Naive B cell (primary cell): ENCODE measurements at regions not wholly inside any gene's neighbourhood (a gene's known extent, or its start where the extent isn't known, plus 50 kb on each side); places are given as distances from the start of the nearest gene placed in this dataset.

Source experiments
- ATAC-seq, 2 donors: fragments of 150-1000 bp; cut with Tn5 transposase; 2 replicates each; pipeline ENCODE4 v1.10.0; 2021; ENCODE audit warnings: low read depth in 2 of 2, mild to moderate bottlenecking in 2 of 2, moderate library complexity in 2 of 2
- DNase-seq: peaks from one replicate; pipeline ENCODE4 v3.0.0; 2022
- H3K27ac Mint-ChIP-seq, 6 donors: one replicate each; pipeline ENCODE4 v1.8.0; 2020 to 2022; ENCODE audit warnings: mild to moderate bottlenecking in 6 of 6, mixed read lengths in 6 of 6, moderate library complexity in 5 of 6, inconsistent platforms in 2 of 6
- H3K27me3 Mint-ChIP-seq, 3 donors: one replicate each; pipeline ENCODE4 v1.8.0; 2021 to 2022; ENCODE audit warnings: mixed read lengths in 3 of 3, mild to moderate bottlenecking in 1 of 3
- H3K36me3 Mint-ChIP-seq, 2 donors: one replicate each; pipeline ENCODE4 v1.8.0; 2020 to 2022; ENCODE audit warnings: mixed read lengths in 2 of 2, inconsistent platforms in 1 of 2, mild to moderate bottlenecking in 1 of 2
- H3K4me1 Mint-ChIP-seq, 3 donors: one replicate each; pipeline ENCODE4 v1.8.0; 2020 to 2022; ENCODE audit warnings: mixed read lengths in 3 of 3, inconsistent platforms in 1 of 3, mild to moderate bottlenecking in 1 of 3, moderate library complexity in 1 of 3
- H3K4me3 Mint-ChIP-seq, 8 donors: one replicate each; pipeline ENCODE4 v1.8.0; 2020 to 2022; ENCODE audit warnings: mild to moderate bottlenecking in 8 of 8, mixed read lengths in 8 of 8, moderate library complexity in 8 of 8, inconsistent platforms in 2 of 8
- H3K9me3 Mint-ChIP-seq, 7 donors: one replicate each; pipeline ENCODE4 v1.8.0; 2020 to 2022; ENCODE audit warnings: mixed read lengths in 7 of 7, mild to moderate bottlenecking in 5 of 7, inconsistent platforms in 2 of 7, moderate library complexity in 1 of 7

GRCh38 chr4:104860238-104861123, 286.2 kb upstream of the TET2 start:
- peak; percentile 30 to 50 for ATAC-seq
- Mint-ChIP-seq H3K27ac (peak overlapping the region in 1 of 6 donors; percentile 22), H3K9me3 (peaks cover 0 to 2% (median 0%) of the 10 kb centered on the region in 7 donors), H3K27me3 (no peaks in the 10 kb centered on the region), H3K4me3 (no peak overlapping the region), H3K36me3 (no peaks in the 10 kb centered on the region), H3K4me1 (no peaks in the 10 kb centered on the region)
- DNase-seq: peak; percentile 28

GRCh38 chr4:104866809-104867208, 279.9 kb upstream of the TET2 start:
- Mint-ChIP-seq H3K27me3 (peaks cover 0 to 4% (median 3%) of the 10 kb centered on the region in 3 donors), H3K4me1 (no peaks in the 10 kb centered on the region), H3K9me3 (peaks cover 0 to 2% (median 0%) of the 10 kb centered on the region in 7 donors), H3K4me3 (no peak overlapping the region), H3K27ac (no peak overlapping the region), H3K36me3 (no peaks in the 10 kb centered on the region)
- no peak for DNase-seq
- no peak for ATAC-seq

DNA sequence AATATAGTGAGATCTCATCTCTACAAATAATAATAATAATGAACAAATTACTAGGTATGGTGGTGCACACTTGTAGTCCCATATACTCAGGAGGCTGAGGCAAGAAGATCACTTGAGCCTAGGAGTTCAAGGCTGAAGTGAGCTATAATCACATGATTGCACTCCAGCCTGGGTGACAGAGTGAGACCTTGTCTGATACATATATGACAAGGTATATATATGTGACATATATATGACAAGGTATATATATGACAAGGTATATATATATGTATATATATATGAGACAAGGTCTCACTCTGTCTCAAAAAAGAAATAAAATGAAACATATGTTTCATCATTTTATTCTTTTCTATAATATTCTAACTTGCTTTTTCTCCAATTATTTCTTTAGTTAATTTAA, 278.1 kb upstream of the TET2 start:
- Mint-ChIP-seq H3K36me3 (no peaks in the 10 kb centered on the region), H3K4me3 (no peak overlapping the region), H3K9me3 (no peaks in the 10 kb centered on the region), H3K27me3 (peaks cover 0 to 12% (median 9%) of the 10 kb centered on the region in 3 donors), H3K27ac (no peak overlapping the region), H3K4me1 (no peaks in the 10 kb centered on the region)
- DNase-seq (no peak), ATAC-seq (no peak)

DNA sequence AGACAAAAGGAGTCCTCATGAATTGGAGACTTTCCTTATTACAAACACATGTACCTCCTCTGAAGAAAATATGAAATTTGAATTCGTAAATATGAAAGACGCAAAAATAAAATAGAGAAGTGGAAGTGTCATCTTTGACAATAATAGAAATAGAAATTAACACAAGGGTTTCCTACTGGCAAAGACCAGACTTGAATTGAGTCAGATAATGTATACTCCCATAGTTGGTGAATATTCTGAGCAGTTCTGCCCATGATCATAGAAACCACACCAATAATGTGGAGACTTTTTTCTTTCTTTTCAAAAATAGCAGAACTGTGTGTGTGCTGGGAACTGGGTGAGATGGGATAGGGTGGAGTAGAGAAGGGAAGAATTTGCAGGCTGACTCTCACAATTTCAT, 277.7 kb upstream of the TET2 start:
- Mint-ChIP-seq H3K4me1 (no peaks in the 10 kb centered on the region), H3K9me3 (no peaks in the 10 kb centered on the region), H3K4me3 (no peak overlapping the region), H3K36me3 (no peaks in the 10 kb centered on the region), H3K27me3 (peaks cover 0 to 15% (median 9%) of the 10 kb centered on the region in 3 donors), H3K27ac (peak overlapping the region in 1 of 6 donors; percentile 1)
- DNase-seq (no peak), ATAC-seq (no peak)

DNA sequence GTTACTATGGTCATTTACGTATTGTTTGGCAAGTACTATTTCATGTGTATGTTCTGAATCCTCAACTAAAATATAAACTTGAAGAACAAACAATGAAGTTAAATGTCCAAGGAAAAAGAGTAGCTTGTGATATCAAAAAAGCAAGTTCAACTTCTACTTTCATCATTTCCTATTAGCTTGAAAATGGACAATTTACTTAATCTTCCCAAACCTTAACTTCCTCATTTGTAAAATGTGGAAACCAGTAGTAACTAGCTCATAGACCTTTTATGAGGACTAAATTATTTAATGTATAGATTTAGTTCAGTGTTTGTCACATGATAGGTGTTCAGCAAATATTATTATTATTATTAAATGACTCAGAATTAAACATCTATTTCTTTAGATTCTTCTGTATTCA, 276.8 kb upstream of the TET2 start:
- H3K4me3 Mint-ChIP-seq: no peak overlapping the region
- H3K4me1 Mint-ChIP-seq: no peaks in the 10 kb centered on the region
- no peaks in the 10 kb centered on the region for H3K36me3 Mint-ChIP-seq
- H3K9me3 Mint-ChIP-seq: no peaks in the 10 kb centered on the region
- DNase-seq (no peak), ATAC-seq (no peak)
- H3K27ac Mint-ChIP-seq: no peak overlapping the region
- peaks cover 0 to 15% (median 9%) of the 10 kb centered on the region in 3 donors for H3K27me3 Mint-ChIP-seq

GRCh38 chr4:104870495-104871233, 276.0 kb upstream of the TET2 start:
- Mint-ChIP-seq H3K36me3 (no peaks in the 10 kb centered on the region), H3K27ac (no peak overlapping the region), H3K4me1 (no peaks in the 10 kb centered on the region), H3K4me3 (no peak overlapping the region), H3K9me3 (peaks cover 0 to 2% (median 0%) of the 10 kb centered on the region in 7 donors), H3K27me3 (peaks cover 0 to 15% (median 9%) of the 10 kb centered on the region in 3 donors)
- DNase-seq (no peak), ATAC-seq (no peak)

DNA sequence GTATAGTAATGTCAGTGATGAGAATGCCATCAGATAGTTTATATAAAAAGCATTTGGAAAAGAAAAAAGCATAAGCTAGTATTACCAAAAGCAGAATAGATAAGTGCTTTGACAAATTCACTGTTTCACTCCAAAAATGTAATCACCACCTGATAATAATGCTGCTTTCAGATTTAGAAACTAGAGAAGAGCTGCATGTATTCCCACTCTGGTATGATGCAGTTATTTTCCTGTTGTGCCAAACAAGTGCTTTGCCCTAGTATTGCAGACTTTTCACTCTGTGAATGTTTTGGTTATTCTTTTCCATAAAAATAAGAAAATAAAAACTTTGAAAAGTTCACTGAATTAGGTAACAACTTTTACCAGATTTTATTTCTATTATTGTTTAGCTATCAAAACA, 267.7 kb upstream of the TET2 start:
- DNase-seq (no peak), ATAC-seq (no peak)
- Mint-ChIP-seq H3K9me3 (peaks cover 0 to 2% (median 0%) of the 10 kb centered on the region in 7 donors), H3K4me3 (no peak overlapping the region), H3K4me1 (no peaks in the 10 kb centered on the region), H3K27ac (no peak overlapping the region), H3K36me3 (no peaks in the 10 kb centered on the region), H3K27me3 (peaks cover 0 to 5% (median 4%) of the 10 kb centered on the region in 3 donors)

DNA sequence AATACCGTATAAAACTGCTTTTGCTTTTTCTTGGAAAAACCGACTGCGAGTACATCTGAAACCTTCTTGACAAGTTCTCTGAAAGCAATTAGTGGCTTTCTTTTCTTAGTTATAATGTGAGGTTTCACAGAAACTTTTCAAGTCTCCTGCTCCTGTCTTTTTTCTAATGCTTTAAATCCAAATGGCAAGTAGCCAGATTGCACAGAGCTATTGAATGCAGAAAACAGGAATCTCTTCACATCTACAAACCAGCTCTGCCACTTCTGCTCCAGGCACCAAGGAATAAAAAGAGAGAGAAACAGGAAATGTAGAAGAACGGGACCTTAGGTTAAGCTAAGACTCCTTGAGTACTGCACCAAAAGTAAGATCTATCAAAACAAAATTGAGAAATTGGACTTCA, 267.3 kb upstream of the TET2 start:
- Mint-ChIP-seq H3K27ac (no peak overlapping the region), H3K4me3 (no peak overlapping the region), H3K27me3 (peaks cover 0 to 5% (median 4%) of the 10 kb centered on the region in 3 donors), H3K4me1 (no peaks in the 10 kb centered on the region), H3K36me3 (no peaks in the 10 kb centered on the region), H3K9me3 (peaks cover 0 to 2% (median 0%) of the 10 kb centered on the region in 7 donors)
- ATAC-seq: no peak
- DNase-seq: no peak

- DNase-seq: no peak
- Mint-ChIP-seq H3K4me3 (no peak overlapping the region), H3K27ac (no peak overlapping the region), H3K27me3 (peaks cover 0 to 5% (median 4%) of the 10 kb centered on the region in 3 donors), H3K9me3 (peaks cover 0 to 2% (median 0%) of the 10 kb centered on the region in 7 donors), H3K36me3 (no peaks in the 10 kb centered on the region), H3K4me1 (no peaks in the 10 kb centered on the region)
- no peak for ATAC-seq
Measured at GRCh38 chr4:104879854-104880253, 266.8 kb upstream of the TET2 start.

GRCh38 chr4:104881136-104881886, 265.4 kb upstream of the TET2 start:
- Mint-ChIP-seq H3K4me3 (no peak overlapping the region), H3K27me3 (peaks cover 0 to 5% (median 4%) of the 10 kb centered on the region in 3 donors), H3K36me3 (no peaks in the 10 kb centered on the region), H3K4me1 (no peaks in the 10 kb centered on the region), H3K9me3 (no peaks in the 10 kb centered on the region), H3K27ac (no peak overlapping the region)
- DNase-seq: no peak
- ATAC-seq: no peak

DNA sequence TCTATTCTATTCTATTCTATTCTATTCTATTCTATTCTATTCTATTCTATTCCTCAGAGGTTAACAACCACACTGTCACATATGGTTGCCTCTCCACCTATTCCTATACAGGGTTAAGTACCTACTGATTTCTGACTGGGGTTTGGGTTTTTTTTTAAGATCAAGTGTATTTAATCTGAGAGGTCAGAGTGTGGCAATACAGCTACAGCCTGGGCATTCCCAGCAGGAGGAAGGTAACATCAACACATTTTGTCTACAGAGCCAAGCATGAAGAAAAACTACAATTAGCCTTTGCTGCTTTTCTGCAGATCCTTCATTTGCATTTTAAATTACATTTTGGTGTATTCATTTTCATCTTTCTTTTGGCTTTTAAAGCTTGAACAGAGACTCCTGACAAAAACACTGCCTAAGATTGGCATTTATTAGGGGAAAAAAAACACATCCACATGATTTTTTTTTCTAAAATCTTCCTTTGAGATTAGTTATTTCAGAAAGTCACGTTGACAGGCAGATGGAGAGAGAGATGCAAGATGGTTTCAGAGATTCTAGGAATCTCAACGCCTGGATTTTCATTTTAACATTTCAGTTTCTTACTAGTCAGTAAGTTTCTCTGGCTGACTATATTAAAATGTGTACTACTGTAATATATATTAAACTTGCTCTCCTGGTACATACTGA, 255.9 kb upstream of the TET2 start:
- Mint-ChIP-seq H3K9me3 (peaks cover 0 to 6% (median 0%) of the 10 kb centered on the region in 7 donors), H3K36me3 (no peaks in the 10 kb centered on the region), H3K27me3 (peaks cover 0 to 5% (median 0%) of the 10 kb centered on the region in 3 donors), H3K4me3 (no peak overlapping the region), H3K4me1 (no peaks in the 10 kb centered on the region), H3K27ac (no peak overlapping the region)
- no peak for DNase-seq
- ATAC-seq: no peak

DNA sequence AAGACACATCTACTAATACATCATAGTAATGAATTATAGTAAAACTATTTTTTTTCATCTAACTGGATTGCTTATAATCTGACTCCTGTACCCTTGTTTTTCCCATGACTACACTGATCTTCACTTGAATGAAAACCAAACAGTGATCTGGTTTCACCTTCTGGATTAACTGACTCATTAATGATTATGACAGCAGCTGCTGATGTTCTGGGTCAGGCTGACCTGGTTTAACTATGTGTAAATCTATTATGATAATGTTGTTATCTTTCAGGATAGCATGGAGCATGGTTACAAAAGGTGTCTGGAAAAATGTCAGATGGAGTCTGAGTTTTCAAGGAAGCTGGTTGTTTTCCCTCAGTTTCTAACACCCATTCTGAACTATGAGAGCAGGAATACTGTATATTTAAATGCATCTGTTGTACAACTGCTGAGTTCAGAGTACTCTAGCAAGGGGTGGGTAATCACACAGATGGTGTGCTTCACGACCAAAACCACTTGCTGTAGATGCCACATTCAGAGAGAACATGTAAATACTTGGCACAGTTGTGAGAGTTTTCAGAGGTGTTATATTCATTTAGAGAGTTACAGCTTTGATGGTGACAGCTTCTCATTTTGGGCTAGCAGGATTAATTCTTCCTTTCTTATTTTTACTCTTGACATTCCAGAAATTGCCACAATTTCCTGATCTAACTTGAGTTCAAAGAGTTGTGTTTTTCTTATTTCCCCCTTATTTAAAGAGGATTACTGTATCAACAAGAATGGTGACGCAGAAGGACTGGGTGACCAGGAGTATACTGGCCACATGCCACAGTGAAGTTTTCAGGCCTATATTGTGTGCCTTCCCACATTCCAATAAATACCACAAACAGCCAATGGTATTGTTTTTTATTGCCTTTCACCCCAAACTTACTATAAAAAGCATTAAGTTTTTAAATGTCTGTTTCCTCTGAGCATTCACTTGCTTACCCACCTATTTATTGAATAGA, 249.7 kb upstream of the TET2 start:
- H3K4me3 Mint-ChIP-seq: no peak overlapping the region
- H3K27me3 Mint-ChIP-seq: peaks cover 0 to 4% (median 3%) of the 10 kb centered on the region in 3 donors
- no peaks in the 10 kb centered on the region for H3K4me1 Mint-ChIP-seq
- ATAC-seq: no peak
- H3K9me3 Mint-ChIP-seq: peaks cover 3 to 9% (median 5%) of the 10 kb centered on the region in 7 donors
- H3K36me3 Mint-ChIP-seq: no peaks in the 10 kb centered on the region
- no peak for DNase-seq
- H3K27ac Mint-ChIP-seq: no peak overlapping the region
